Uterus (tissue), 3 donors: ENCODE measurements at regions not wholly inside any gene's neighbourhood (a gene's known extent, or its start where the extent isn't known, plus 50 kb on each side); places are given as distances from the start of the nearest gene placed in this dataset.

Experiments used
- DNase-seq, 2 donors: peaks; one replicate each; pipeline ENCODE4 v3.0.0-alpha.2; 2019 to 2020
- H3K27ac ChIP-seq, 2 donors: fragments of 200-600 bp; sonication (generic); 1 replicate in 1 of 2; 2 replicates in 1 of 2; pipeline ENCODE4 v1.5.1; 2016 to 2018
- H3K27me3 ChIP-seq, 2 donors: fragments of 200-600 bp; sonication (generic); one replicate each; pipeline ENCODE4 v1.5.1; 2018 to 2019; ENCODE audit warnings: control low read depth in 1 of 2
- H3K36me3 ChIP-seq, 2 donors: fragments of 200-600 bp; sonication (generic); one replicate each; pipeline ENCODE4 v1.5.1; 2019; ENCODE audit warnings: control low read depth in 1 of 2
- H3K4me1 ChIP-seq, 2 donors: fragments of 200-600 bp; sonication (generic); one replicate each; pipeline ENCODE4 v1.5.1; 2018 to 2019; ENCODE audit warnings: control low read depth in 1 of 2
- H3K4me3 ChIP-seq, 2 donors: fragments of 200-600 bp; sonication (generic); 1 replicate in 1 of 2; 2 replicates in 1 of 2; pipeline ENCODE4 v1.5.1; 2018 to 2019; ENCODE audit warnings: mild to moderate bottlenecking in 1 of 2
- H3K9me3 ChIP-seq, 2 donors: fragments of 200-600 bp; sonication (generic); one replicate each; pipeline ENCODE4 v1.5.1; 2019; ENCODE audit warnings: control low read depth in 1 of 2
- POLR2A ChIP-seq, 2 donors: fragments of 450-650 bp; IDR thresholded peaks; one replicate each; pipeline ENCODE4 v1.6.1; 2016; ENCODE audit warnings: antibody characterized with exemption in 2 of 2, mild to moderate bottlenecking in 1 of 2, moderate library complexity in 1 of 2
- intact Hi-C: fragments of 100-400 bp; cut with DNase I; formaldehyde crosslinking; loops from one replicate; pipeline ENCODE4 v1.15.1; 2023; ENCODE audit warnings: low total_unique reads
- TF ChIP-seq, protein P1 (sequence below), 4 experiments: fragments of 200-600 bp in 2 of 4; fragments of 450-650 bp in 2 of 4; sonication (generic) in 2 of 4; IDR thresholded peaks; one replicate each; pipeline ENCODE4 v1.5.1; 2016 to 2019; ENCODE audit warnings: antibody characterized with exemption in 4 of 4, mild to moderate bottlenecking in 2 of 4, moderate library complexity in 1 of 4
- donor health status: DM: yes; HTN: yes; CAD: no.

GRCh38 chr3:118436697-118437262 lies 597.9 kb downstream of the IGSF11 start:
- intact Hi-C loops: no loop called here
- no peak overlapping the region for H3K4me3 ChIP-seq
- TF ChIP-seq POLR2A (IDR thresholded peaks at IDR 0.05): no peak
- TF ChIP-seq, protein P1, sequence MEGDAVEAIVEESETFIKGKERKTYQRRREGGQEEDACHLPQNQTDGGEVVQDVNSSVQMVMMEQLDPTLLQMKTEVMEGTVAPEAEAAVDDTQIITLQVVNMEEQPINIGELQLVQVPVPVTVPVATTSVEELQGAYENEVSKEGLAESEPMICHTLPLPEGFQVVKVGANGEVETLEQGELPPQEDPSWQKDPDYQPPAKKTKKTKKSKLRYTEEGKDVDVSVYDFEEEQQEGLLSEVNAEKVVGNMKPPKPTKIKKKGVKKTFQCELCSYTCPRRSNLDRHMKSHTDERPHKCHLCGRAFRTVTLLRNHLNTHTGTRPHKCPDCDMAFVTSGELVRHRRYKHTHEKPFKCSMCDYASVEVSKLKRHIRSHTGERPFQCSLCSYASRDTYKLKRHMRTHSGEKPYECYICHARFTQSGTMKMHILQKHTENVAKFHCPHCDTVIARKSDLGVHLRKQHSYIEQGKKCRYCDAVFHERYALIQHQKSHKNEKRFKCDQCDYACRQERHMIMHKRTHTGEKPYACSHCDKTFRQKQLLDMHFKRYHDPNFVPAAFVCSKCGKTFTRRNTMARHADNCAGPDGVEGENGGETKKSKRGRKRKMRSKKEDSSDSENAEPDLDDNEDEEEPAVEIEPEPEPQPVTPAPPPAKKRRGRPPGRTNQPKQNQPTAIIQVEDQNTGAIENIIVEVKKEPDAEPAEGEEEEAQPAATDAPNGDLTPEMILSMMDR (IDR thresholded peaks at IDR 0.05): no peak
- H3K9me3 ChIP-seq: no peaks in the 10 kb centered on the region
- no peak overlapping the region for H3K27ac ChIP-seq
- H3K4me1 ChIP-seq: no peaks in the 10 kb centered on the region
- no peaks in the 10 kb centered on the region for H3K27me3 ChIP-seq
- no peaks in the 10 kb centered on the region for H3K36me3 ChIP-seq
- DNase-seq: no peak

DNA sequence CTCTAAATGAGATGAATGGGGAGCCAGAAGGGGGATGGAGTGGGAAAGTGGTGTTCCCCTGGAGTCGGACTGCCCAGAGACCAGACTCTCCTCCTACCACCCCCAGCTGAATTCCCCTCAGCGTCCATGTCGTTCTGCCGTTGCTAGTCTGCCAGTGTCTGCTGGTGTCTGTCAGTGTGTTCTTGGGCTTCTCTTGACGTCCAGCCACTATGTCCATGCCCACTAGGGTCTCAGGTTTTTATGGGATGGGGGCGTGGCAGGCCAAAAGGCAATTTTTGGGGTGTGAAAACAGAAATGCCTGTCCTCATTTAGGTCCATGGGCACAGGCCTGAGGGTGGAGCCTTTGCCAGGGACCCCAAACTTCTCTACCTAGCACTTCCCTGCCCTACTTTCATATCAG lies 589.6 kb downstream of the IGSF11 start:
- Histone ChIP-seq H3K4me3 (no peak overlapping the region), H3K27ac (no peak overlapping the region), H3K36me3 (no peaks in the 10 kb centered on the region), H3K4me1 (no peaks in the 10 kb centered on the region), H3K9me3 (no peaks in the 10 kb centered on the region), H3K27me3 (no peaks in the 10 kb centered on the region)
- TF ChIP-seq, protein P1 (IDR thresholded peaks at IDR 0.05): no peak
- no peak for TF ChIP-seq POLR2A (IDR thresholded peaks at IDR 0.05)
- intact Hi-C loops: no loop called here
- DNase-seq: no peak

GRCh38 chr3:118447339-118447738 lies 587.3 kb downstream of the IGSF11 start:
- no peaks in the 10 kb centered on the region for H3K36me3 ChIP-seq
- no peaks in the 10 kb centered on the region for H3K4me1 ChIP-seq
- H3K9me3 ChIP-seq: no peaks in the 10 kb centered on the region
- H3K4me3 ChIP-seq: no peak overlapping the region
- TF ChIP-seq POLR2A (IDR thresholded peaks at IDR 0.05): no peak
- TF ChIP-seq, protein P1 (IDR thresholded peaks at IDR 0.05): no peak
- DNase-seq: no peak
- H3K27ac ChIP-seq: no peak overlapping the region
- intact Hi-C loops: no loop called here
- no peaks in the 10 kb centered on the region for H3K27me3 ChIP-seq

- DNase-seq: no peak
- Histone ChIP-seq H3K4me1 (no peaks in the 10 kb centered on the region), H3K27me3 (no peaks in the 10 kb centered on the region), H3K36me3 (no peaks in the 10 kb centered on the region), H3K27ac (no peak overlapping the region), H3K4me3 (no peak overlapping the region), H3K9me3 (no peaks in the 10 kb centered on the region)
- intact Hi-C loops: no loop called here
- TF ChIP-seq, protein P1 (IDR thresholded peaks at IDR 0.05): no peak
- no peak for TF ChIP-seq POLR2A (IDR thresholded peaks at IDR 0.05)
Observed at GRCh38 chr3:118466795-118467330, 567.8 kb downstream of the IGSF11 start.

- Histone ChIP-seq H3K4me3 (no peak overlapping the region), H3K4me1 (no peaks in the 10 kb centered on the region), H3K27me3 (no peaks in the 10 kb centered on the region), H3K9me3 (no peaks in the 10 kb centered on the region), H3K36me3 (no peaks in the 10 kb centered on the region), H3K27ac (no peak overlapping the region)
- no peak for TF ChIP-seq POLR2A (IDR thresholded peaks at IDR 0.05)
- TF ChIP-seq, protein P1 (IDR thresholded peaks at IDR 0.05): no peak
- intact Hi-C loops: no loop called here
- no peak for DNase-seq
Observed at GRCh38 chr3:118468801-118469200, 565.8 kb downstream of the IGSF11 start.
